ENCODE measurements at regions not wholly inside any gene's neighbourhood (a gene's known extent, or its start where the extent isn't known, plus 50 kb on each side); places are given as distances from the start of the nearest gene placed in this dataset.

- TF ChIP-seq CTCF (IDR thresholded peaks at IDR 0.05), result no peak
- TF ChIP-seq POLR2A (IDR thresholded peaks at IDR 0.05), result no peak
Measured at GRCh38 chr17:28261219-28261618, 57.8 kb upstream of the TMEM97 start.

Measured in ovary (tissue), 3 donors.